Neural cell (in vitro differentiated cells): ENCODE measurements at regions not wholly inside any gene's neighbourhood (a gene's known extent, or its start where the extent isn't known, plus 50 kb on each side); places are given as distances from the start of the nearest gene placed in this dataset.

Source experiments
- H2AFZ ChIP-seq: fragments of 200-600, 300-800 bp; sonication (generic), shearing (Covaris generic); 2 replicates; pipeline ENCODE4 v1.6.0; 2014; ENCODE audit warnings: low read depth, mild to moderate bottlenecking, antibody characterized with exemption, low read length, moderate library complexity
- H3F3A ChIP-seq: fragments of 200-600 bp; shearing (Covaris generic); 2 replicates; pipeline ENCODE4 v1.6.1; 2016; ENCODE audit warnings: mild to moderate bottlenecking, moderate library complexity, mixed read lengths, antibody characterized with exemption, low read length; ENCODE audit not compliant: insufficient read depth, poor library complexity, severe bottlenecking
- H3K27ac ChIP-seq: fragments of 200-600, 300-800 bp; sonication (generic), shearing (Covaris generic); 2 replicates; pipeline ENCODE4 v1.5.1; 2014; ENCODE audit warnings: mild to moderate bottlenecking, low read length, moderate library complexity
- H3K27me3 ChIP-seq: fragments of 300-800, 200-600 bp; sonication (generic), shearing (Covaris generic); 2 replicates; pipeline ENCODE4 v1.6.0; 2014; ENCODE audit warnings: mild to moderate bottlenecking, low read depth, low read length, moderate library complexity; ENCODE audit not compliant: insufficient read depth
- H3K36me3 ChIP-seq: fragments of 300-800, 200-600 bp; sonication (generic), shearing (Covaris generic); 2 replicates; pipeline ENCODE4 v1.5.1; 2014; ENCODE audit warnings: mild to moderate bottlenecking, antibody characterized with exemption, low read length, moderate library complexity; ENCODE audit not compliant: insufficient read depth
- H3K4me2 ChIP-seq: fragments of 300-800, 200-600 bp; sonication (generic), shearing (Covaris generic); 2 replicates; pipeline ENCODE4 v1.6.0; 2014; ENCODE audit warnings: mild to moderate bottlenecking, low read length
- H3K4me3 ChIP-seq: fragments of 300-800, 200-600 bp; sonication (generic), shearing (Covaris generic); 2 replicates; pipeline ENCODE4 v1.5.1; 2014; ENCODE audit warnings: mild to moderate bottlenecking, low read length, moderate library complexity
- H3K79me2 ChIP-seq: fragments of 200-600 bp; shearing (Covaris generic); replicated peaks from 2 replicates; pipeline ENCODE4 v1.6.0; 2014; ENCODE audit warnings: mild to moderate bottlenecking, low read length, moderate library complexity; ENCODE audit not compliant: insufficient read depth
- H3K9ac ChIP-seq: fragments of 300-800, 200-600 bp; sonication (generic), shearing (Covaris generic); 2 replicates; pipeline ENCODE4 v1.6.1; 2016; ENCODE audit warnings: mild to moderate bottlenecking, low read length, mixed read lengths
- H3K9me2 ChIP-seq: fragments of 200-600 bp; shearing (Covaris generic); 2 replicates; pipeline ENCODE4 v1.6.1; 2016; ENCODE audit warnings: mild to moderate bottlenecking, low read length, mixed read lengths; ENCODE audit not compliant: insufficient read depth
- H3K9me3 ChIP-seq: fragments of 200-600, 300-800 bp; sonication (generic), shearing (Covaris generic); 2 replicates; pipeline ENCODE4 v1.6.1; 2016; ENCODE audit warnings: mild to moderate bottlenecking, mixed run types, low read length, moderate library complexity, mixed read lengths
- H4K20me1 ChIP-seq: fragments of 200-600 bp; shearing (Covaris generic); 2 replicates; pipeline ENCODE4 v1.6.1; 2016; ENCODE audit warnings: mild to moderate bottlenecking, mixed run types; ENCODE audit not compliant: insufficient read depth
- EP300 ChIP-seq: fragments of 450-650 bp; conservative IDR thresholded peaks from 2 replicates; pipeline ENCODE4 v1.6.1; 2014; ENCODE audit warnings: antibody characterized with exemption, mild to moderate bottlenecking, moderate library complexity; ENCODE audit not compliant: poor library complexity, severe bottlenecking
- EZH2 ChIP-seq: fragments of 200-600, 300-800 bp; shearing (Covaris generic), sonication (generic); IDR thresholded peaks from 2 replicates; pipeline ENCODE4 v1.6.1; 2014; ENCODE audit warnings: antibody characterized with exemption, low read length, borderline replicate concordance, mild to moderate bottlenecking; ENCODE audit not compliant: insufficient read depth, poor library complexity, severe bottlenecking
- MXI1 ChIP-seq: fragments of 450-650 bp; conservative IDR thresholded peaks from 2 replicates; pipeline ENCODE4 v1.6.1; 2014; ENCODE audit warnings: antibody characterized with exemption, mild to moderate bottlenecking; ENCODE audit not compliant: poor library complexity, severe bottlenecking
- POLR2AphosphoS5 ChIP-seq: IDR thresholded peaks from 2 replicates; pipeline ENCODE4 v1.6.1; 2012
- RAD21 ChIP-seq: fragments of 450-650 bp; conservative IDR thresholded peaks from 2 replicates; pipeline ENCODE4 v1.6.1; 2014; ENCODE audit warnings: antibody characterized with exemption, mild to moderate bottlenecking, moderate library complexity
- SMC3 ChIP-seq: fragments of 450-650 bp; conservative IDR thresholded peaks from 2 replicates; pipeline ENCODE4 v1.6.1; 2014; ENCODE audit warnings: antibody characterized with exemption, mild to moderate bottlenecking, moderate library complexity; ENCODE audit not compliant: poor library complexity
- TAF1 ChIP-seq: IDR thresholded peaks from 2 replicates; pipeline ENCODE4 v1.6.1; 2012; ENCODE audit warnings: low read depth
- TF ChIP-seq, protein P1 (sequence below): fragments of 450-650 bp; IDR thresholded peaks from 2 replicates; pipeline ENCODE4 v1.5.1; 2014; ENCODE audit warnings: antibody characterized with exemption, mild to moderate bottlenecking, moderate library complexity; ENCODE audit not compliant: poor library complexity, severe bottlenecking
- TF ChIP-seq, protein P2 (sequence below): IDR thresholded peaks from 2 replicates; pipeline ENCODE4 v1.6.1; 2012; ENCODE audit warnings: borderline replicate concordance

DNA sequence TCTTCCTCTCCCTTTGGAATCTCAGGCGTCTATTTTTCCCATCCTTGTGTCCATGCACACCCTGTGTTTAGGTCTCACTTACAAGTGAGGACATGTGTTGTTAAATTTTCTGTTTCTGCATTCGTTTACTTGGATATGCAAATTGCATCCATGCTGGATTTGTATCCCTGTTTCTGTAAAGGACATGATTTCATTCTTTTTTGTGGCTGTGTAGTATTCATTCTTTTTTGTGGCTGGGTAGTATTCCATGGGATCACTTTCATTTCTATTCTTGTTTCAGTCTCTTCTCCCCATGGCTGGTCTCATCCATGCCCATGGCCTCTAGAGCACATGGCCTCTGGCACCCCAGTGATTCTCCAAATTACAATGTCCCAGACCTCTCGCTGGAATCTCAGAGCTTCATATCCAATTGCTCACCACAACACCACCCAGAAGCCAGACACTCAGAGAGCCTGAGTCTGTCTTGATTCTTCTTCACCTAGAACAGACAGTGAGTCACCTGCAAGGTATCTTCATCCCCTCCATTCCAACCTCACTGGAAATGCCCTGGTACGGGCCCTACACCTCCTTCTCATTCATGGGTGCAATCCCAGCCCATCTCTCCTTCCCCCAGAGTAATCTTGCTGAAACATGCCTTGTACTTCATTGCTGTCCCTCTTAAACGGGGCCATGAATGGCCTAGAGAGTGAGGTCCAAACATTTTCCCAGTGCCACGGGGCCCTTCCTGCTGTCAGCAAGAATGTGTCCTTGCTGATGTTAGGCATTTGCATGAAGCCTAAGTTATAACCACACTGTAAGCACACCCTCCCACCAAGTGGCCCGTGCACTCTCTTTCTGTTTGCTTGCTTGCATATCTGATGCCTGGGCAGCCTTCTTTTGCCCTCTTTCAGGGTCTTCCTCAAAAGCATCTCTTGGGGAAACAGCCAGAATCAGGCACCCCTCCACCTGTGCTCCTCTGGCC, 476.2 kb upstream of the TSHZ3 start:
- H3K79me2 ChIP-seq: no peaks in the 10 kb centered on the region
- H3K9me3 ChIP-seq: no peaks in the 10 kb centered on the region
- no peaks in the 10 kb centered on the region for H4K20me1 ChIP-seq
- no peaks in the 10 kb centered on the region for H3K9me2 ChIP-seq
- H3K4me2 ChIP-seq: no peak overlapping the region
- H3K27me3 ChIP-seq: no peaks in the 10 kb centered on the region
- H3K36me3 ChIP-seq: no peaks in the 10 kb centered on the region
- no peak overlapping the region for H3K4me3 ChIP-seq
- no peak overlapping the region for H3K9ac ChIP-seq
- H3K27ac ChIP-seq: no peak overlapping the region
- no peak overlapping the region for H2AFZ ChIP-seq
- TF ChIP-seq RAD21 (no peak), EP300 (no peak), POLR2AphosphoS5 (no peak), MXI1 (no peak), TAF1 (no peak), EZH2 (no peak), SMC3 (no peak)
- TF ChIP-seq, protein P1, sequence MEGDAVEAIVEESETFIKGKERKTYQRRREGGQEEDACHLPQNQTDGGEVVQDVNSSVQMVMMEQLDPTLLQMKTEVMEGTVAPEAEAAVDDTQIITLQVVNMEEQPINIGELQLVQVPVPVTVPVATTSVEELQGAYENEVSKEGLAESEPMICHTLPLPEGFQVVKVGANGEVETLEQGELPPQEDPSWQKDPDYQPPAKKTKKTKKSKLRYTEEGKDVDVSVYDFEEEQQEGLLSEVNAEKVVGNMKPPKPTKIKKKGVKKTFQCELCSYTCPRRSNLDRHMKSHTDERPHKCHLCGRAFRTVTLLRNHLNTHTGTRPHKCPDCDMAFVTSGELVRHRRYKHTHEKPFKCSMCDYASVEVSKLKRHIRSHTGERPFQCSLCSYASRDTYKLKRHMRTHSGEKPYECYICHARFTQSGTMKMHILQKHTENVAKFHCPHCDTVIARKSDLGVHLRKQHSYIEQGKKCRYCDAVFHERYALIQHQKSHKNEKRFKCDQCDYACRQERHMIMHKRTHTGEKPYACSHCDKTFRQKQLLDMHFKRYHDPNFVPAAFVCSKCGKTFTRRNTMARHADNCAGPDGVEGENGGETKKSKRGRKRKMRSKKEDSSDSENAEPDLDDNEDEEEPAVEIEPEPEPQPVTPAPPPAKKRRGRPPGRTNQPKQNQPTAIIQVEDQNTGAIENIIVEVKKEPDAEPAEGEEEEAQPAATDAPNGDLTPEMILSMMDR: no peak
- TF ChIP-seq, protein P2, sequence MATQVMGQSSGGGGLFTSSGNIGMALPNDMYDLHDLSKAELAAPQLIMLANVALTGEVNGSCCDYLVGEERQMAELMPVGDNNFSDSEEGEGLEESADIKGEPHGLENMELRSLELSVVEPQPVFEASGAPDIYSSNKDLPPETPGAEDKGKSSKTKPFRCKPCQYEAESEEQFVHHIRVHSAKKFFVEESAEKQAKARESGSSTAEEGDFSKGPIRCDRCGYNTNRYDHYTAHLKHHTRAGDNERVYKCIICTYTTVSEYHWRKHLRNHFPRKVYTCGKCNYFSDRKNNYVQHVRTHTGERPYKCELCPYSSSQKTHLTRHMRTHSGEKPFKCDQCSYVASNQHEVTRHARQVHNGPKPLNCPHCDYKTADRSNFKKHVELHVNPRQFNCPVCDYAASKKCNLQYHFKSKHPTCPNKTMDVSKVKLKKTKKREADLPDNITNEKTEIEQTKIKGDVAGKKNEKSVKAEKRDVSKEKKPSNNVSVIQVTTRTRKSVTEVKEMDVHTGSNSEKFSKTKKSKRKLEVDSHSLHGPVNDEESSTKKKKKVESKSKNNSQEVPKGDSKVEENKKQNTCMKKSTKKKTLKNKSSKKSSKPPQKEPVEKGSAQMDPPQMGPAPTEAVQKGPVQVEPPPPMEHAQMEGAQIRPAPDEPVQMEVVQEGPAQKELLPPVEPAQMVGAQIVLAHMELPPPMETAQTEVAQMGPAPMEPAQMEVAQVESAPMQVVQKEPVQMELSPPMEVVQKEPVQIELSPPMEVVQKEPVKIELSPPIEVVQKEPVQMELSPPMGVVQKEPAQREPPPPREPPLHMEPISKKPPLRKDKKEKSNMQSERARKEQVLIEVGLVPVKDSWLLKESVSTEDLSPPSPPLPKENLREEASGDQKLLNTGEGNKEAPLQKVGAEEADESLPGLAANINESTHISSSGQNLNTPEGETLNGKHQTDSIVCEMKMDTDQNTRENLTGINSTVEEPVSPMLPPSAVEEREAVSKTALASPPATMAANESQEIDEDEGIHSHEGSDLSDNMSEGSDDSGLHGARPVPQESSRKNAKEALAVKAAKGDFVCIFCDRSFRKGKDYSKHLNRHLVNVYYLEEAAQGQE: no peak
- no peaks in the 10 kb centered on the region for H3F3A ChIP-seq

DNA sequence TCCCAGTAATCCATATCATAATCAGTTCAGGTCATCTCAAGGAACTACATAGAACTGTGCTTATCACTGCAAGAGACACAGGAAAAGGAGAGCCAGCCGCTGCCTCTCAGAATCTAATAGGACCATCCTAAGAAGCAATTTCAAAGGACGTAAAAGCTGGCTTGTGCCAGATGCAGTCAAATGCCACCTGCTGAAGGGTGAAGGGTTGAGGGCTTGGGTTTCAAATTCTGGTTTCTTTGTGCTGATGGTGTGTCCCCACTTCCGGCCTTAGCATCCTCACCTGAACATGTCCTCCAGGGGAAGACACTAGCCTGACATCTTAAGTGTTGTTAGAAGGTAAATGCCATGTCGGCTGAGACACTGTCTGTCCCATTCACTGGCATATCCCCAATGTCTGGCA, 477.1 kb upstream of the TSHZ3 start:
- H2AFZ ChIP-seq: no peak overlapping the region
- H3K4me2 ChIP-seq: no peak overlapping the region
- no peak for TF ChIP-seq TAF1
- TF ChIP-seq POLR2AphosphoS5: no peak
- TF ChIP-seq RAD21: no peak
- TF ChIP-seq SMC3: no peak
- TF ChIP-seq, protein P1: no peak
- no peak for TF ChIP-seq EZH2
- TF ChIP-seq MXI1: no peak
- TF ChIP-seq, protein P2: no peak
- TF ChIP-seq EP300: no peak
- no peaks in the 10 kb centered on the region for H3K9me3 ChIP-seq
- H3K36me3 ChIP-seq: no peaks in the 10 kb centered on the region
- H4K20me1 ChIP-seq: no peaks in the 10 kb centered on the region
- H3K27me3 ChIP-seq: no peaks in the 10 kb centered on the region
- no peak overlapping the region for H3K9ac ChIP-seq
- H3K9me2 ChIP-seq: no peaks in the 10 kb centered on the region
- H3K4me3 ChIP-seq: no peak overlapping the region
- H3F3A ChIP-seq: no peaks in the 10 kb centered on the region
- H3K27ac ChIP-seq: no peak overlapping the region
- no peaks in the 10 kb centered on the region for H3K79me2 ChIP-seq
